ENCODE measurements at regions not wholly inside any gene's neighbourhood (a gene's known extent, or its start where the extent isn't known, plus 50 kb on each side); places are given as distances from the start of the nearest gene placed in this dataset.

DNA sequence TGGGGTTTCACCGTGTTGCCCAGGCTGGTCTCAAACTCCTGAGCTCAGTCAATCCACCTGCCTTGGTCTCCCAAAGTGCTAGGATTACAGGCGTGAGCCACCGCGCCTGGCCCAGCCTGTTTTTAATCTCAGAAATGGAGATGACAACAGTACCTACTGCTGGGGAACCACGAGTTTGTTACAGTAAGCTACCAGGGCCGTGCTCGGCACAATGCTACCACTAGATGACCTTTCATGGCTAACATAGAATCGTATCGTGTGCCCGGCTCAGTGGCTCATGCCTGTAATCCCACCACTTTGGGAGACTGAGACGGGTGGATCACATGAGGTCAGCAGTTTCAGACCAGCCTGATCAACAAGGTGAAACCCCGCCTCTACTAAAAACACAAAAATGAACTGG is 90.8 kb upstream of the SLC34A2 start:
- TF ChIP-seq GATA2 (IDR thresholded peaks at IDR 0.05; ENCODE audit: low read depth, low read length), result no peak
- TF ChIP-seq GATA3 (IDR thresholded peaks at IDR 0.05; ENCODE audit: low read depth, low read length), result no peak

Data from SH-SY5Y (cell line).